Upper lobe of left lung (tissue), 6 donors: ENCODE measurements at regions not wholly inside any gene's neighbourhood (a gene's known extent, or its start where the extent isn't known, plus 50 kb on each side); places are given as distances from the start of the nearest gene placed in this dataset.

Experiments used
- ATAC-seq, 2 donors: fragments of 200-7000 bp; cut with Tn5 transposase; one replicate each; pipeline ENCODE4 v1.9.1; 2022; ENCODE audit warnings: mild to moderate bottlenecking in 2 of 2, moderate library complexity in 2 of 2; ENCODE audit not compliant: low FRiP score in 2 of 2
- DNase-seq, 2 donors: peaks; one replicate each; pipeline ENCODE4 v3.0.0-alpha.2; 2019 to 2020
- H3K27ac ChIP-seq, 4 donors: fragments of 200-600 bp; sonication (generic); one replicate each; pipeline ENCODE4 v1.5.1; 2016 to 2019
- H3K27me3 ChIP-seq, 4 donors: fragments of 200-600 bp; sonication (generic); one replicate each; pipeline ENCODE4 v1.5.1; 2017 to 2019
- H3K36me3 ChIP-seq, 4 donors: fragments of 200-600 bp; sonication (generic); one replicate each; pipeline ENCODE4 v1.5.1; 2016 to 2019
- H3K4me1 ChIP-seq, 4 donors: fragments of 200-600 bp; sonication (generic); one replicate each; pipeline ENCODE4 v1.5.1; 2018 to 2019
- H3K4me3 ChIP-seq, 4 donors: fragments of 200-600 bp; sonication (generic); one replicate each; pipeline ENCODE4 v1.5.1; 2017 to 2019; ENCODE audit warnings: mild to moderate bottlenecking in 2 of 4, moderate library complexity in 1 of 4
- H3K9me3 ChIP-seq, 4 donors: fragments of 200-600 bp; sonication (generic); one replicate each; pipeline ENCODE4 v1.5.1; 2018 to 2019
- CTCF ChIP-seq, 6 experiments: fragments of 450-650 bp in 4 of 6; fragments of 200-600 bp in 2 of 6; sonication (generic) in 2 of 6; IDR thresholded peaks; one replicate each; pipeline ENCODE4 v1.5.1; 2016 to 2019; ENCODE audit warnings: antibody characterized with exemption in 6 of 6
- EP300 ChIP-seq, 4 donors: sonication (generic); formaldehyde crosslinking; IDR thresholded peaks; one replicate each; pipeline ENCODE4 v1.5.1; 2017; ENCODE audit warnings: antibody characterized with exemption in 4 of 4, control low read depth in 2 of 4
- POLR2A ChIP-seq, 4 donors: fragments of 450-650 bp; IDR thresholded peaks; one replicate each; pipeline ENCODE4 v1.5.1; 2016 to 2017; ENCODE audit warnings: antibody characterized with exemption in 4 of 4, mild to moderate bottlenecking in 2 of 4
- POLR2AphosphoS5 ChIP-seq, 2 donors: sonication (generic); formaldehyde crosslinking; IDR thresholded peaks; one replicate each; pipeline ENCODE4 v1.5.1; 2017; ENCODE audit warnings: antibody characterized with exemption in 2 of 2
- WGBS, 2 donors: methylation state at CpG; one replicate each; pipeline ENCODE4 v1.1.5; 2017 to 2018; 5-methylcytosine and 5-hydroxymethylcytosine counted together
- donor health status: DM: no; HTN: no; CAD: no; lungs with moderate emphysema.
- donor health status: DM: no; HTN: yes; CAD: no; lungs with severe emphysema.

DNA sequence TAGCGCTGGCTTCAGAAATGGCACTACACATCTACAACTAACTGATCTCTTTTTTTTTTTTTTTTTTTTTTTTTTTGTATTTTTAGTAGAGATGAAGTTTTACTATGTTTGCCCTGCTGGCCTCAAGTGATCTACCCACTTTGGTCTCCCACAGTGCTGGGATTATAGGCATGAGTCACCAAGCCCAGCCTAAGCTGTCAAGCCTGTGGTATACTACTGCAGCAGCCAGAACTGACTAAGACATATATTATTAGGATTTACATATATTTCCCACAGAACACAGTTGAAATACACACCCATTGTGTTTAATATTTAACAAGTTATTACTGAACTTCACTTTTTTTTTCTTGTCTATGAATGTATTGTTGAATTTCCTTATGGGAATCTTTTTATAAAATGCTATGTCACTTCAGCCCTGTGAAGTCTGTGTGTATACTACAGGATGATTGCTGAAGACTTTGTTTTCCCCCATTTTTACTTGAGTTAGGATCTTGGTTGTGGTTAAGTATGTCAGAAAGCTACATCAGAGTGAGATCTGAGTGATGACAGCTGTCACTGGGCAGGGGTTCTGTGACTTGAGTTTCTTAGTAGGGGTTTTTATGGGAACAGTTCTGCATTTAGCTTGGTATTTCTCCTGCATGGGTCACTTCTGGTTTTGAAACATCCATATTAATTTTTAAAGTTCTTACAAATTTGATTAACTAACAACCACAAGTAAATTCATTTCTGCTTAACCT lies 481.5 kb downstream of the CDY2B start:
- Histone ChIP-seq H3K36me3 (no peaks in the 10 kb centered on the region), H3K27me3 (no peaks in the 10 kb centered on the region), H3K27ac (no peak overlapping the region), H3K4me3 (no peak overlapping the region), H3K4me1 (no peaks in the 10 kb centered on the region), H3K9me3 (no peaks in the 10 kb centered on the region)
- 95% methylated on average over 1 of the region's 1 CpG; no CpG with 5 or more reads in 1 of the 2 donors for WGBS, 2 donors
- ATAC-seq (no peak), DNase-seq (no peak)
- no peak for TF ChIP-seq POLR2A (IDR thresholded peaks at IDR 0.05)
- no peak for TF ChIP-seq CTCF (IDR thresholded peaks at IDR 0.05)
- TF ChIP-seq EP300 (IDR thresholded peaks at IDR 0.05) = no peak
- TF ChIP-seq POLR2AphosphoS5 (IDR thresholded peaks at IDR 0.05) = no peak

DNA sequence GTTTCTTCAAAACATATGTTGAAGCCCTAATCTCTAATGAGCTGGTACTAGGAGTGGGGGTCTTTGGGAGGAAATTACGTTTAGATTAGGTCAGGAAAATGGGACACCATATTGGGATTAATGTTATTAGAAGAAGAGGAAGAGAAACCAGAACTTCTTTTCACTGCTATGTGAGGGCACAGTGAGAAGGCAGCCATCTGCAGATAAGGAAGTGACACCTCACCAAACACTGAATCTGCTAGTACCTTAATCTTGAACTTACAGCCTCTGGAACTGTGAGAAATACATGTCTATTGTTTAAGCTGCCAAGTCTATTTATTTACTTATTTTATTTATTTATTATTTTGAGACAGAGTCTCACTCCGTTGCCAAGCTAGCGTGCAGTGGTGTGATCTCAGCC lies 482.4 kb downstream of the CDY2B start:
- no peak for ATAC-seq
- 51% methylated on average over 3 of the region's 3 CpGs; no CpG with 5 or more reads in 1 of the 2 donors for WGBS, 2 donors

GRCh38 chrY:17381431-17382070 lies 498.5 kb downstream of the CDY2B start:
- H3K4me3 ChIP-seq = no peak overlapping the region
- ATAC-seq (no peak), DNase-seq (no peak)
- H3K9me3 ChIP-seq = no peaks in the 10 kb centered on the region
- no peaks in the 10 kb centered on the region for H3K27me3 ChIP-seq
- 81% methylated on average over 2 of the region's 2 CpGs; no CpG with 5 or more reads in 1 of the 2 donors for WGBS, 2 donors
- TF ChIP-seq POLR2A (IDR thresholded peaks at IDR 0.05) (no peak), CTCF (IDR thresholded peaks at IDR 0.05) (no peak), POLR2AphosphoS5 (IDR thresholded peaks at IDR 0.05) (no peak), EP300 (IDR thresholded peaks at IDR 0.05) (no peak)
- H3K36me3 ChIP-seq = no peaks in the 10 kb centered on the region
- H3K4me1 ChIP-seq = no peaks in the 10 kb centered on the region
- no peak overlapping the region for H3K27ac ChIP-seq

More for the DNA sequence above, 482.4 kb downstream of the CDY2B start:
- H3K4me3 ChIP-seq = no peak overlapping the region
- no peaks in the 10 kb centered on the region for H3K4me1 ChIP-seq
- H3K36me3 ChIP-seq = no peaks in the 10 kb centered on the region
- DNase-seq = no peak
- TF ChIP-seq CTCF (IDR thresholded peaks at IDR 0.05) (no peak), POLR2AphosphoS5 (IDR thresholded peaks at IDR 0.05) (no peak), POLR2A (IDR thresholded peaks at IDR 0.05) (no peak), EP300 (IDR thresholded peaks at IDR 0.05) (no peak)
- no peaks in the 10 kb centered on the region for H3K9me3 ChIP-seq
- no peak overlapping the region for H3K27ac ChIP-seq
- no peaks in the 10 kb centered on the region for H3K27me3 ChIP-seq

GRCh38 chrY:17378326-17378725 lies 501.7 kb downstream of the CDY2B start:
- no peaks in the 10 kb centered on the region for H3K27me3 ChIP-seq
- no peak for ATAC-seq
- no peaks in the 10 kb centered on the region for H3K4me1 ChIP-seq
- TF ChIP-seq CTCF (IDR thresholded peaks at IDR 0.05) (no peak), EP300 (IDR thresholded peaks at IDR 0.05) (no peak), POLR2AphosphoS5 (IDR thresholded peaks at IDR 0.05) (no peak), POLR2A (IDR thresholded peaks at IDR 0.05) (no peak)
- 54% methylated on average over 1 of the region's 1 CpG; no CpG with 5 or more reads in 1 of the 2 donors for WGBS, 2 donors
- H3K9me3 ChIP-seq = no peaks in the 10 kb centered on the region
- no peaks in the 10 kb centered on the region for H3K36me3 ChIP-seq
- no peak overlapping the region for H3K4me3 ChIP-seq
- no peak for DNase-seq
- no peak overlapping the region for H3K27ac ChIP-seq
